ENCODE measurements at regions not wholly inside any gene's neighbourhood (a gene's known extent, or its start where the extent isn't known, plus 50 kb on each side); places are given as distances from the start of the nearest gene placed in this dataset.
"Not testable (repeated sequence)": the region's sequence is repeated elsewhere in the genome, so short reads cannot be mapped to it uniquely, and the experiment has no call there.

DNA sequence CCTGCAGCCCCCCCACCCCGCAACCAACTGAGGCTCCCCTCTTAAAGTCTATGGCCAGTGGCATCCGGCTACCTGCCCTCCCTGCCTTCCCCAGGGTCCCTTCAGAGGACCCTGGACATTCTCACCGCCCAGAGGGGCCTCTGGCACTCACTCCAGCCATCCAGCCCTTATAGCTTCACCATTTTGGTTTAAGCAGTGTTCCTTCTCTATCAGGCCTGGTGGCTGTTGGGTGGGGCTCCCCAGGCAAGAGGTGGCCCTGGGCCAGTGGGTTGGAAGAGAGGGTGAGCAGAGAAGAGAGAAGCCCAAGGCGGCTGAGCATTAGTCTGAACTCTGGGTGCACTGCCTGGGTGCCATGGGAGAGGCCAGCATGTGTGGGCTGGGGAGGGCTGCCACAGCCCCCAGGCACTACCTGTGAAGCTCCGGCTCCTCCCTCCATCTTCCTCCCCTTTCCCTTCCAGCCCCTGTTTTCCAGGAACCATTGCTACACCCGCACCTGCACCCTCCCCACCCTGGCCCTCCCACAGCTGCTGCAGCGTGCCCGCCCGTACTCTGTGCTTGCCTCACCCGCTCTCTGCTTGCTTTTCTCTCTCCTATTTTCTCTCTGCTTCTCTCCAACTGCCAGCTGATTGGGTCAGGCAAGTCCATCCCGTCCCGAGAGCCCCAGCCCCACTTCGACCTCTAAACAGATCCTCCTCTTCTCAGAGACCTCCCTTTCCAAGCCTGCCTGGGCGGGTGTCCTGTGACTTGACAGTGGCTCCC lies 168.2 kb downstream of the TBC1D2B start:
- no peak for DNase-seq (ENCODE audit: low read depth)

DNA sequence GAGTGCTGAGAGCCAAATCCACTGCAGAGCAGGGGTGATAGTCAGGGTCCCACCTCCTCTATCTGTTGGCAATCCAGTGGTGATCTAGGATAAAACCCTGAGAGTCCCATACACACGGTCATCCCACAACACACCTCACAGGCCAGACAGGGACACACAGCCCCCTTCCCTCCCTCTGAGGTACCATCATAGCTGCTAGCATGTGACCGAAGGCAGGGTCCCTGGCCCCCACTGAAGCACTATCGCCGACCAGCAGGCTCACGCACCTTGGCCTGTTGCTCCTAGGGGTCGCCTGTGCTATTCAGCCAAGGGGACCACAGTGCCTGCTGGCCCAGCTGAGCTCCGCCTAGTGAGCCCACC lies 168.8 kb downstream of the TBC1D2B start:
- DNase-seq (ENCODE audit: low read depth) = not testable (repeated sequence)

DNA sequence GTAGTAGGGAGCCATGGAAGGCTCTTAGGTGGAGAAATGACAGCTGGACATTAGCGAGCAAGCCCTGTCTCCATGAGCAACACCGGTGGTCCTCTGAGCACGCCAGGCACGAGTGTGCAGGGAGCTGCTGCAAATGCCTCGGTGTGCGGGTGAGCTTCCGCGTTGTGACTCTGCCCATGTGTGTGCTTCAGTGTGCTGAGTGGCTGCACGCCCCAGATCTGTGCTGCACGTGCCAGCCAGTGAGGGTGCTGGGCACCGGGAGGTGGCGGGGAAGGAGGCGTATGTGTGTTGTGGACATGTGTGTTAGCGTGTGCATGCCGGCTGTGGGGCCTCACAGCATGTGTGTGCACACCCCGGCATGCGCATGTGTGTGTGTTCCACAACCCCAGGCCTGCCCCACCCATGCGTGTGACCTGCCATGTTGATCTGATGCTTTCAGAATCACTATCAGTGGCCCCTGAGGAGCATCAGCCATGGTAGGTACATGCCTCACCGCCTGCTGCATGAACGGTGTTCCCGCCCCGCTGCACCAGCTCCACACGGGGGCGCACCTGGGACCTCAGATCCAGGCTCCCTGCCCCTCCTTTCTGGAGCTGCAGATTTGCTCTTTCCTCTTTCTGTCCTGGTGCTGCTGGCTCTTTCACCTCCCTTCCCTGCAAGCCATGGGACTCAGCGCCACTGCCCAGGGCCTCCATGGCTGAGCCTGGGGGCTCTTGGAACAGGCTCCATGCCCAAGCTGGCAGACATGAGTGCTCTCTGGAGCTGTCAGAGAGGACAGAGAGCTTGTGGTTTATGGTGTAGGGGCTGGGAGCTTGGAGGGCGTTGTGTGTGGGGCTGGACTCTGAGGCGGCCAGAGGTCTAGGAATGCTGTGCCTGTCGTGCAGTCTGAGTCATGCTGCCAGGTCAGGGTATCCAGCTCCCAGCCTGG lies 169.4 kb downstream of the TBC1D2B start:
- peak; percentile 53 for DNase-seq (ENCODE audit: low read depth)

DNA sequence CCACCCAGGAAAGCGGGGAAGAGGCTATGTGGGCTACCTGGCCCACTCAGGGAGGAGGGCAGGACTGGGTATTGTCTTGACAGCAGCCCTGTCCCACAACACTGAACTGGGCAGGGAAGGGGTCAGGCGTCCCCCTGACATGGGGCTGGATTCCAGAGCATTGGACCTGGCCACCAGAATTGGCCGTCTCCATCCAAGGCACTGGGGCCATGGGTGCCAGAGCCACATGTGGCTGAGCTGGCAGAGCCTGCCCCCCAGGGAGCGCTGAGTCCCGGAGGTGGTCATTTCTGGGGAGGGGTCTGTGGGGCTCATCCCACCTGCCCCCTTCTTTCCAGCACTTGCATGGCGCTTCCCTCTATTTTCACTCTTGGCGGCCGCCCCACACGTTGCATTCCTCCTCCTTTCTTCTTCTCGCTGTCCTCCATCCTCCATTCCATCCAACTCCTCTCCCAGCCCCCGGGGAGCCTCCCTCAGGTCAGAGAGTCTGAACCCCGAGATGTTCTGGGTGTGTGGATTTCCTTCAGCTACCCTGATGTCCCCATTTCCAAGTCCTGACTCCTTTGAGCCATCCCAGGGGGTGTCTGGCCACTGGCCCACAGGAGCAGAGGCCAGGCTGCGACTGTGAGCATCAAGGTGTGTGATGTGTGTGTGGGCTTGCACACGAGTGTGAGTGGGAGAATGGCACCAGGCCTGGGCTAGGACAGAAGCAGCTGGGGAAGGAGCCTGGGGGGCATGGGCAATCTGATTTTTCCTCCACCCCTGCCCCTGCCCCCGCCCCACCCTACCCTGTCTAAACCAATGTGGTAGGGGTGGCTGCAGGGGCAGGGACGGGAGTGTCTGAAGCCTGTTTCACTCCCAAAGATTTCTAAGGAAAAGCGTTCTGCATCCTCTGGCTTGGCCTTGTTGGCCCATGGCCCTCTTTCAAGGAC lies 171.2 kb downstream of the TBC1D2B start:
- DNase-seq (ENCODE audit: low read depth) = not testable (repeated sequence)

DNA sequence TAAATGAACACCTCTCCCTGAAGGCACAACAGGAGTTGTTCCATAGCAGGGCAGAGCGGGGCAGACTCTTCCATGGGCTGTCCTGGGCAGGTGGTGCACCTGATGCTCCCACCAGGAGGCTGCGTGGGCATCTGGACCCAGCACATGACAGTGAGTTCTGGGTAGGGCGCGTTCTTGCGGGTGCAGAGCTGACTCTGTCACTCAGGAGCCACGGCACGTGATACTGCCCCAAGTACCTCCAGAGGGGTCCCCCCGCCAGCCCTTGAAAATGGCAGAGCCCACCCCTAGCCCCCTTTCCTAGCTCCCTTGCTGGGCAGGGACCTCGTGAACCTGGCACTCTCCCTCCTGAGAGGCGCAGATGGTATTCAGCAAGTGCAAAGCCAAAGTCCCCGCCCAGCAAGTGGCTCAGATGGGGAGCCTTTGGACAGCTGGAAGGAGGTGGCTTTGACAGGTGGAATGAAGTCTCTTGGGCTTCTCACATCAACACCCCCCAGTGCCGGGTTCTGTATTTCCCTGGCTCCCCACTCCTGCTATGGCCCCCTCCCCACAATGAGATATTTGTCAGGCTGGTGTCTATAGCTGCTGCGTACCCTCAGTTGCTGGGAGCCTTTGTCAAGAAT lies 172.1 kb downstream of the TBC1D2B start:
- DNase-seq (ENCODE audit: low read depth) = no peak

DNA sequence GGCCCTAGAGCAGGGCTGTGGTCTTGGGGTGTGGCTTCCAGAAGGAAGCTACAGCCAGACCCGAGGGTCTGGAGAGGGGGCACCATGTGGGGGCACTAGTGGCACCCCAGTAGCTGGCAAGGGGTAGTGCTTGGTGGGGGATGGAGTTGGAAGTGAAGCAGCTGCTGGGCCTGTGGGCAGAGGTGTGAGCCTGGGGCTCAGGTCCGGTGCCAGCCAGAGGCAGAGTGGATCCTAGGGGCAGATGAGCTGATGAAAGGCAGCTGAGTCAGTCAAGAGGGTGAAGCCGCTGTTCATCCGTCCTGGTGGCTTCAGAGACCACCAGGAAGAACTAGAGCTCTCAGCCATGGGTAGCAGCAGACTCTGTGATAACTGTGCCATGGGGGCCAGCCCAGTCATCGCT lies 172.6 kb downstream of the TBC1D2B start:
- no peak for DNase-seq (ENCODE audit: low read depth)

DNA sequence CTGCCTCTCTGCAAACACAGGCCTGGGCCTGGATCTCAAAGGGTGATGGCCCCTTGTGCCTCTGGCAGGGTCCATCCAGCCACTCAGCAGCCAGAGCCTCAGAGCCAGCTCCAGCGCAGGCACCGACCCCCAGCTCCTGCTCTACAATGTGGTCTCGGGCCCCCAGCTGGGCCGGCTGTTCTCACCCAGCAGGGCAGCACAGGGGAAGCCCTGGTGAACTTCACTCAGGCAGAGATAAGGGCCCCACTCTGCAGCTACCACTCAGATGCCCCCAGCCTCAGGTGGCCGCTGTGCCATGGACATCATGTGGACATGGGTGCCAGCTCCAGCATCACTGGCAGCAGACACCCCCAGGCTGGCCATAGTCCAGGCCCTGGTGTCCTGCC lies 173.1 kb downstream of the TBC1D2B start:
- DNase-seq (ENCODE audit: low read depth) = no peak

DNA sequence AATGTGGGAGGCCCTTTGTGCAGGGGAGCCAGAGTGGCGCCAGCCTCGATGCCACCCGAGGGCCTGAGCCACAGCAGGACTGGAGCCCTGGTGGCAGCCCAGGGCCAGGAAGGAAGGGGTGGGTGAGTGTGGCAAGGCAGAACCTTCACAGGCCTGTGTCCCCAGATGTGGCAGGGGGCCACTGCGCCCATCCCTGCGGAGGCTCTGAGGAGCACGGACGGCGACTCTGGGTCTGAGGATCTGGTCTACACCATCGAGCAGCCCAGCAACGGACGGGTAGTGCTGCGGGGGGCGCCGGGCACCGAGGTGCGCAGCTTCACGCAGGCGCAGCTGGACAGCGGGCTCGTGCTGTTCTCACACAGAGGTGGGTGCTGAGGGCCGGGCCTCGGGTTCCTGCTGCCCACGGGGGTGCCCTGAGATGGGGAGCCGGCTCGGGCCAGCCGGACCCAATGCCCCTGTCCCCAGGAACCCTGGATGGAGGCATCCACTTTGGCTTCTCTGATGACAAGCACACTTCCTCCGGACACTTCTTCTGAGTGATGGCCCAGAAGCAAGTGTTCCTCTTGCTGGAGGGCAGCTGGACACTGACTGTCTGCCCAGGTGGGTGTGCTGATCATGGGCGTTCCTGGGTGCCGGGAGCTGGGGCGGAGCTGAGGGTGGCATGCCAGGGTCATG lies 173.6 kb downstream of the TBC1D2B start:
- not testable (repeated sequence) for DNase-seq (ENCODE audit: low read depth)

DNA sequence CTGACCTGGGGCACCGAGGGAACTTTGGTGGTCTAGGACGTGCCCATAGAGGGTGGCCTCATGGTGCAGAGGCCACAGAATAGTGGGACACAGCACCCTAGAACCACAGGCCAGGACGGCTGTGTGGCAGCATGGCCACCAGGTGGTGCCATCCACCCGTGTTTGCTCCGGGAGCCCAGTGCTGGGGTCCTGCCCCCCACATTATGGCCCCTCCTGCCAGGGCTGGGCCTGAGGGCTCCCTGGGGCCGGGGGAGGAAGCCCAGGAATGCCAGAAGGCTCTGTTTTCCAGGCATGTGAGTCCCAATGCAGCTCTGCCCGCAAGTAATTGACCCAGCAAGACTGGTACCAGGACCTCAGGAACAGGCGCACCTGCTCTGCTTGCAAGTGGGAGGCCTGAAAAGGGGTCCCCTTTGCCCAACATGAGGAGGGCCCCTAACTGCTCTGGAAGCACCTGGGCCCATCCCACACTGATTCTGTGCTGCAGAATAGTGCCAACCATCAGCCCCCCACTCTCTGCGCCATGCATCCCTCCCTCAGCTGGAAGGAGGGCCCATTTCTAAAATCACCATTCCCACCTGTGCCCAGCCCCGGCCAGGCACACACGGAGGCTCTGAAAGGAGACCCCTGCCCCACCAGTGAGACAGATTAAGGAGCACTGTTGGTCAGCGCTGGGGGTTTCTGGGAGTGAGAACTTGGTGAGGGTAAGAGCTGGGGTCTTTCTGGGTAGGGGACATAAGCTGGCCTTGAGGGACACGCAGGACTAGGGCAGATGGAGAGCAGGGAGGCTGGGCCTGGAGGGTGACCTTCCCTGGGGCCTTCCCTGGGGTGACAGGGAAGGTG lies 174.4 kb downstream of the TBC1D2B start:
- peak; percentile 12 for DNase-seq (ENCODE audit: low read depth)

DNA sequence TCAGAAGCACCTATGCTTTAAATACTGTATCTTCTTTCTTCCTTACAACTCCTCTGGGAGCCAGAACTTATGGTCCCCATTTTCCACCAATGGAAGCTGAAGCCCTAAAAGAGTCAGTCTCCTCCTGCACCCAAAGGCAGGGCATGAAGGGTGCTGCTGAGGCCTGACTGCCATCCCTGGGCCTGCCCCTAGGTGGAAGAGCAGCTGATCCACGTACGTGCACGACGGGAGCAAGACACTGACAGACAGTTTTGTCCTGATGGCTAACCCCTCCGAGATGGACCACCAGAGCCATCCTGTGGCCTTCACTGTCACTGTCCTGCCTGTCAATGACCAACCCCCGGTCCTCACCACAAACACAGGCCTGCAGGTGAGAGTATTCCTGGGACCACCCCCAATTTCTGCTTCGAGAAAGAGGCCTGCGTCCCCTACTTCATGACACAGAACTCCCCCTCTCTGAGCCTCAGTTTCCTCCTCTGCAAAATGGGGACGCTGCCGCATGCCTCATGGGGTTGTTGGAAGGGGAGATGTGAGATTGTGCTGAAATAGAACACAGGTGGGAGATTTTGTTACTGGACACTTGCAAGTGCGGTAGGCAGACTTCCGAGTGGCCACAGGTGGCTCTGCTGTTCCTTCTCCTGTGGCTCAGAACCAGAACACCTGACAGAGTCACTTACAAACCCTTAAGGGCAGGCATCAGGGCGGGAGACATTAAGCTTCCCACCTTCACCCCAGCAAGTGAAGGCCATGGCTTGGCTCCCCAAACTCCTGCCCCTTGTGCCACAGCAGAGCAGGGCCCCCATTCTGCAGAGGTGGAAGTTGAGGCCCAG lies 175.4 kb downstream of the TBC1D2B start:
- DNase-seq (ENCODE audit: low read depth) = no peak

DNA sequence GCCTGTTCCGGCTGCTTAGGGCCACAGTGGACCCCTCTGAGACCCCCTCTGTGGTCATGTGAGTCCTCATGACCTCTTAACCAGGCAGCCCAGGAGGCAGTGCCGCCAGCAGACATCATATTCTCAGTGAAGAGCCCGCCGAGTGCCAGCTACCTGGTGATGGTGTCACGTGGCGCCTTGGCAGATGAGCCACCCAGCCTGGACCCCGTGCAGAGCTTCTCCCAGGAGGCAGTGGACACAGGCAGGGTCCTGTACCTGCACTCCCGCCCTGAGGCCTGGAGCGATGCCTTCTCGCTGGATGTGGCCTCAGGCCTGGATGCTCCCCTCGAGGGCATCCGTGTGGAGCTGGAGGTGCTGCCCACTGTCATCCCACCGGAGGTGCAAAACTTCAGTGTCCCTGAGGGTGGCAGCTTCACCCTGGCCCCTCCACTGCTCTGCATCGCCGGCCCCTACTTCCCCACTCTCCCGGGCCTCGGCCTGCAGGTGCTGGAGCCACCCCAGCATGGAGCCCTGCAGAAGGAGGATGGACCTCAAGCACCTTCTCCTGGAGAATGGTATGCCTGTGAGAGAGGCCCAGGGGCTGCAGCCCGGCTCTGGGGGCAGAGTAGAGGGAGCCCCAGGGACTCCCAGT lies 176.1 kb downstream of the TBC1D2B start:
- DNase-seq (ENCODE audit: low read depth) = no peak

DNA sequence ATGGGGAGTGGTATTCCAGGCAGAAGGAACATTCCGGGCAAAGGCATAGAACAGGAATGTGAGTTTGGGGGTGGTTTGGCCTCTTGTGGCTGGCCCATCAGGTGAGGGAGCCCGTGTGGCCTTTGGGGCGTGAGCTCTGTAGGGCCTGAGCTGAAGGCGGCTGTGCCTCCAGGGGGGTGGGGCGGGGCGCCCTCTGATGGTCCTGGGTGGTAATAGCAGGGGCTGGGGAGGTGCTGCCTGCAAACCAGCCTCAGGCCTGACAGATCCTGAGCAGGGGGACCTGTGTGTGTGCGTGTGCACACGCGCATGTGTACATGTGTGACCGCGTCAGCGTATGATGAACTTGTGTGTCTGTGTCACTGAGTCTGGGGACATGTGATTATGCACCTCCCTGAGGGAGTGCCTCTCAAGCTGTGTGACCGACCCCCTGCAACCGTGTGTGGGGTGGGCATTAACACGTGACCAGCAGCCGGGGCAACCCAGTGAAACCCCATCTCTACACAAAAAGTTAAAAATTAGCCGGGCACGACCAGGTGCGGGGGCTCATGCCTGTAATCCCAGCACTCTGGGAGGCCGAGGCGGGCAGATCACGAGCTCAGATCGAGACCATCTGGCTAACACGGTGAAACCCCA lies 177.1 kb downstream of the TBC1D2B start:
- peak; percentile 33 for DNase-seq (ENCODE audit: low read depth)

DNA sequence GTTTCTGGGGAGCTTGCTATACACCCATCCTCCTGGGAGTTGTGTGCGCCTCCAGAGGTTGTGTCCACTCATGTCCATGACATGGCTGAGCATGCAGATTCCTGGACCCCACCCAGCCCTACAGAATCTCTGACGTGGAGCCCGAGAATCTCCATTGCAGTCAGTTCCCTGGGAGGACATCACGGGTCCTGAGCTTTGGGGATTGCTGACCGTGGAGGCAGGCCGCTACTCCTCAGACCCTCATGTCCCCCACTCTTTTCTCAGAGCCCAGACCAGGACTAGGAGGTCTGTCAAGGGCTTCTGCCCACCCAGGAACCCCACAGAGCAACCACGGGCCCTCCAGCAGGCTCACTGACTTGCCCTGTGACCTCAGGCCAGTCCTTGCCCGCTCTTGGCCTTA lies 177.7 kb downstream of the TBC1D2B start:
- DNase-seq (ENCODE audit: low read depth) = not testable (repeated sequence)

DNA sequence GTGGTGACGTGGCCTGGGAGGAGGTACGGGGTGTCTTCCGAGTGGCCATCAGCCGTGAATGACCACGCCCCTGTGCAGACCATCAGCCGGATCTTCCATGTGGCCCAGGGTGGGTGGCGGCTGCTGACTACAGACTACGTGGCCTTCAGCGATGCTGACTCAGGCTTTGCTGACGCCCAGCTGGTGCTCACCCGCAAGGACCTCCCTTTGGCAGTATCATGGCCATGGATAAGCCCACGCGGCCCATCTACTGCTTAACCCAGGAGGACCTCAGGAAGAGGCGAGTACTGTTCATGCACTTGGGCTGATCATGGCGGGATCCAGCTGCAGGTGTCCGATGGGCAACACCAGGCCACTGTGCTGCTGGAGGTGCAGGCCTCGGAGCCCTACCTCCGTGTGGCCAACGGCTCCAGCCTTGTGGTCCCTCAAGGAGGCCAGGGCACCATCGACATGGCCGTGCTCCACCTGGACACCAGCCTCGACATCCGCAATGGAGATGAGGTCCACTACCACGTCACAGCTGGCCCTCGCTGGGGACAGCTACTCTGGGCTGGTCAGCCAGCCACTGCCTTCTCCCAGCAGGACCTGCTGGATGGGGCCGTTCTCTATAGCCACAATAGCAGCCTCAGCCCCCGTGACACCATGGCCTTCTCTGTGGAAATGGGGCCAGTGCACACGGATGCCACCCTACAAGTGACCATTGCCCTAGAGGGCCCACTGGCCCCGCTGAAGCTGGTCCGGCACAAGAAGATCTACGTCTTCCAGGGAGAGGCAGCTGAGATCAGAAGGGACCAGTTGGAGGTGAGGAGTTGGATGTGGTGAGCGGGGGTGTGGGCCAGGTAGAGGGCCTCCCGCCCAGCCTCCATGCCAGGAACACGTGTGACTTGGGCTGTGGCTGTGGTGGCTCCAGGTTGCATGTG lies 178.4 kb downstream of the TBC1D2B start:
- no peak for DNase-seq (ENCODE audit: low read depth)

DNA sequence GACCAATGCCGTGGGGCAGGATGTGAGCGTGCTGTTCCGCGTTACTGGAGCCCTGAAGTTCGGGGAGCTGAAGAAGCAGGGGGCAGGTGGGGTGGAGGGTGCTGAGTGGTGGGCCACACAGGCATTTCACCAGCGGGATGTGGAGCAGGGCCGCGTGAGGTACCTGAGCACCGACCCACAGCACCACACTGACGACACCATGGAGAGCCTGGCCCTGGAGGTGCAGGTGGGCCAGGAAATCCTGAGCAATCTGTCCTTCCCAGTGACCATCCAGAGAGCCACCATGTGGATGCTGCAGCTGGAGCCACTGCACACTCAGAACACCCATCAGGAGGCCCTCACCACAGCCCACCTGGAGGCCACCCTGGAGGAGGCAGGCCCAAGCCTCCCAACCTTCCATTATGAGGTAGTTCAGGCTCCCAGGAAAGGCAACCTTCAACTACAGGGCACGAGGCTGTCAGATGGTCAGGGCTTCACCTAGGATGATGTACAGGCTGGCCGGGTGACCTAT lies 179.6 kb downstream of the TBC1D2B start:
- DNase-seq (ENCODE audit: low read depth) = no peak

DNA sequence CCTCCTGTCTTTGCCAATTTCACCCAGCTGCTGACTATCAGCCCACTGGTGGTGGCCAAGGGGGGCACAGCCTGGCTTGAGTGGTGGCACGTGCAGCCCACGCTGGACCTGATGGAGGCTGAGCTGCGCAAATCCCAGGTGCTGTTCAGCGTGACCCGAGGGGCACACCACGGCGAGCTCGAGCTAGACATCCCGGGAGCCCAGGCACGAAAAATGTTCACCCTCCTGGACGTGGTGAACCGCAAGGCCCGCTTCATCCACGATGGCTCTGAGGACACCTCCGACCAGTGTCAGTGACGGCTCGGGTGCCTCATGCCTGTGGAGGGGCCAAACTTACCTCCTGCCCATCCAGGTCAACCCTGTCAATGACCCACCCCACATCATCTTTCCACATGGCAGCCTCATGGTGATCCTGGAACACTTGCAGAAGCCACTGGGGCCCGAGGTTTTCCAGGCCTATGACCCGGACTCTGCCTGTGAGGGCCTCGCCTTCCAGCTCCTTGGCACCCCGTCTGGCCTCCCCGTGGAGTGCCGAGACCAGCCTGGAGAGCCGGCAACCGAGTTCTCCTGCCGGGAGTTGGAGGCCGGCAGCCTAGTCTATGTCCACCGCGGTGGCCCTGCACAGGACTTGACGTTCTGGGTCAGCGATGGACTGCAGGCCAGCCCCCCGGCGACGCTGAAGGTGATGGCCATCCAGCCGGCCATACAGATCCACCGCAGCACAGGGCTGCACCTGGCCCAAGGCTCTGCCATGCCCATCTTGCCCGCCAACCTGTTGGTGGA lies 180.2 kb downstream of the TBC1D2B start:
- not testable (repeated sequence) for DNase-seq (ENCODE audit: low read depth)
